Heart left ventricle (tissue), 16 donors: ENCODE measurements at regions not wholly inside any gene's neighbourhood (a gene's known extent, or its start where the extent isn't known, plus 50 kb on each side); places are given as distances from the start of the nearest gene placed in this dataset.

Experiments used
- ATAC-seq, 4 donors: fragments of 200-7000 bp; cut with Tn5 transposase; one replicate each; pipeline ENCODE4 v1.9.1; 2020 to 2022; ENCODE audit warnings: moderate library complexity in 4 of 4, mild to moderate bottlenecking in 3 of 4, moderate number of reproducible peaks in 1 of 4
- DNase-seq, 5 donors: peaks; one replicate each; pipeline ENCODE4 v3.0.0-alpha.2; 2020
- H3K27ac ChIP-seq, 12 donors: fragments of 200-600 bp; sonication (generic) in 4 of 12; one replicate each; pipeline versions ENCODE4 v1.5.0 to v1.8.0; 2016 to 2022; ENCODE audit warnings: mild to moderate bottlenecking in 2 of 12
- H3K27me3 ChIP-seq, 9 donors: fragments of 200-600 bp; sonication (generic) in 2 of 9; one replicate each; pipeline versions ENCODE4 v1.5.1 to v1.8.0; 2016 to 2022; ENCODE audit warnings: mild to moderate bottlenecking in 3 of 9
- H3K36me3 ChIP-seq, 9 donors: fragments of 200-600 bp; sonication (generic) in 2 of 9; one replicate each; pipeline versions ENCODE4 v1.5.0 to v1.8.0; 2018 to 2022; ENCODE audit warnings: mild to moderate bottlenecking in 2 of 9
- H3K4me1 ChIP-seq, 12 donors: fragments of 200-600 bp; sonication (generic) in 4 of 12; one replicate each; pipeline versions ENCODE4 v1.5.0 to v1.8.0; 2016 to 2022; ENCODE audit warnings: mild to moderate bottlenecking in 3 of 12
- H3K4me3 ChIP-seq, 12 donors: fragments of 200-600 bp; sonication (generic) in 4 of 12; one replicate each; pipeline versions ENCODE4 v1.5.0 to v1.8.0; 2017 to 2022; ENCODE audit warnings: mild to moderate bottlenecking in 9 of 12, moderate library complexity in 4 of 12
- H3K9me3 ChIP-seq, 12 donors: fragments of 200-600 bp; sonication (generic) in 4 of 12; one replicate each; pipeline versions ENCODE4 v1.5.0 to v1.8.0; 2016 to 2022; ENCODE audit warnings: mild to moderate bottlenecking in 1 of 12
- POLR2A ChIP-seq, 2 donors: fragments of 450-650 bp; IDR thresholded peaks; one replicate each; pipeline ENCODE4 v1.6.1; 2017; ENCODE audit warnings: antibody characterized with exemption in 2 of 2, mild to moderate bottlenecking in 2 of 2, moderate library complexity in 2 of 2
- WGBS, 4 donors: extraction: QIAGEN DNeasy Blood & Tissue Kit in 2 of 4; methylation state at CpG; one replicate each; pipeline versions ENCODE4 v1.1.5 to v1.1.7; 2013 to 2018; 5-methylcytosine and 5-hydroxymethylcytosine counted together
- intact Hi-C, 10 donors: fragments of 100-400 bp; cut with DNase I; formaldehyde crosslinking; loops; one replicate each; pipeline versions ENCODE4 v1.11.1 to v1.14.2; 2022
- TF ChIP-seq, protein P1 (sequence below), 12 donors: fragments of 200-600 bp; sonication (generic) in 4 of 12; IDR thresholded peaks; one replicate each; pipeline versions ENCODE4 v1.5.0 to v1.8.0; 2018 to 2022; ENCODE audit warnings: antibody characterized with exemption in 12 of 12, mild to moderate bottlenecking in 5 of 12
- donor health status: ischemic (EF 13 %, LVEDD 7.1; RV severe dilation, severe dysfunction).
- donor health status: healthy with polysubstance abuse.
- donor health status: DM: no; HTN: yes; CAD: no.
- donor health status: DM: no; HTN: no; CAD: no.
- donor health status: ischemic (EF 25% LVEDD 6.9; RV normal size, moderate dysfunction).
- donor health status: ischemic (EF 25% LVEDD 5.7; RV mildly dilated, moderate dysfunction).
- donor health status: healthy.
- donor health status: DM: yes; HTN: yes; CAD: no.
- donor health status: ischemic (EF 35%, LVEDD 5.7; RV mildly dilated, moderate dysfunction).
- donor health status: nonischemic (EF 11% LVEDD 7.7; RV severe dilation, severe dysfunction).
- donor health status: DM: yes; HTN: yes; CAD: no.
- donor health status: PGD.
- donor health status: ischemic (EF 29% LVEDD 5.4; RV normal size, mild dysfunction).
- donor health status: nonischemic (EF 23%, LVEDD 6.1; RV moderate dilation, normal function).

DNA sequence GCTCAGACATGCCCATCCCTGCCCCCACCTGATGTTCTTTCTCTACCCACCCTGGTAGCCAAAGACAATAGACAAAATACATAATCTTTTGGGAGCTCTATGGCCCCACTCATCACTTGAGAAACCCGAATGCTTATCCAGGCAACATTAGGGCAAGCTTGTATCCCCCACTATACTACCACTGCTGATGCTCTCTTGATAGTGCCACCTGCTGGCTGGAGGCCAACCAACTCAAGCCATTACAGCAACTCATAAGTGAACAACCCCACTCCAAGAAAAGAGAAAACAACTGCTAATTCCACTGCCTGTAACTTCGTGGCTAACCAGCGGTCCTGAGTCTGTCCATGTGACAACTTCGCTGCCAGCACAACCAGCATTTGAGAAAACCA, 342.5 kb upstream of the TGFBR2 start:
- DNase-seq (no peak), ATAC-seq (no peak)
- Histone ChIP-seq H3K27ac (no peak overlapping the region), H3K36me3 (no peaks in the 10 kb centered on the region), H3K9me3 (peaks cover 0 to 7% (median 0%) of the 10 kb centered on the region in 12 donors), H3K27me3 (no peaks in the 10 kb centered on the region), H3K4me3 (no peak overlapping the region), H3K4me1 (peaks cover 0 to 22% (median 0%) of the 10 kb centered on the region in 12 donors)
- 86 to 100% (median 97%) methylated on average over 4 of the region's 4 CpGs for WGBS, 4 donors
- no peak for TF ChIP-seq POLR2A (IDR thresholded peaks at IDR 0.05)
- TF ChIP-seq, protein P1, sequence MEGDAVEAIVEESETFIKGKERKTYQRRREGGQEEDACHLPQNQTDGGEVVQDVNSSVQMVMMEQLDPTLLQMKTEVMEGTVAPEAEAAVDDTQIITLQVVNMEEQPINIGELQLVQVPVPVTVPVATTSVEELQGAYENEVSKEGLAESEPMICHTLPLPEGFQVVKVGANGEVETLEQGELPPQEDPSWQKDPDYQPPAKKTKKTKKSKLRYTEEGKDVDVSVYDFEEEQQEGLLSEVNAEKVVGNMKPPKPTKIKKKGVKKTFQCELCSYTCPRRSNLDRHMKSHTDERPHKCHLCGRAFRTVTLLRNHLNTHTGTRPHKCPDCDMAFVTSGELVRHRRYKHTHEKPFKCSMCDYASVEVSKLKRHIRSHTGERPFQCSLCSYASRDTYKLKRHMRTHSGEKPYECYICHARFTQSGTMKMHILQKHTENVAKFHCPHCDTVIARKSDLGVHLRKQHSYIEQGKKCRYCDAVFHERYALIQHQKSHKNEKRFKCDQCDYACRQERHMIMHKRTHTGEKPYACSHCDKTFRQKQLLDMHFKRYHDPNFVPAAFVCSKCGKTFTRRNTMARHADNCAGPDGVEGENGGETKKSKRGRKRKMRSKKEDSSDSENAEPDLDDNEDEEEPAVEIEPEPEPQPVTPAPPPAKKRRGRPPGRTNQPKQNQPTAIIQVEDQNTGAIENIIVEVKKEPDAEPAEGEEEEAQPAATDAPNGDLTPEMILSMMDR (IDR thresholded peaks at IDR 0.05), result no peak
- intact Hi-C loops, result no loop called here

DNA sequence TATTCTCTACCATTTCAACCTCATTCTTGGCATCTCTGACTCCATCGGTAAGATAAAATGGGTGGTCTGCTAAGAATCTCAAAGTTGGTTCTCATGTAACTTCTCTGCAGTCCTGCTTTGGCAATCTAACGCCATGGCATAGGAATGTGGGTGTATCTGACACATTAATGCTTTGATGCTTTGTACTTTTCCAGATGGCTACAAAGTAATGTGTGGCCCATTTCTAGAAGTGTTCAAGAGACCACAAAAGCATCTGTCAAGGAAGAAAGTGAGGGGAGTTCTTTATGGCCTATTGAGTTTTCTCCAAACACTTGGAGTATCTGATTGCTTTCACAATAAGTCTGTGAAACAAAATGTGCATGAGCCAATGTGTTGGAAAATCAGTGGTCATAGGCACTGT, 339.9 kb upstream of the TGFBR2 start:
- H3K36me3 ChIP-seq, result no peaks in the 10 kb centered on the region
- DNase-seq (no peak), ATAC-seq (no peak)
- 57 to 92% (median 77%) methylated on average over 2 of the region's 2 CpGs for WGBS, 4 donors
- H3K27ac ChIP-seq, result peak overlapping the region in 1 of 12 donors; percentile 39
- peaks cover 0 to 7% (median 0%) of the 10 kb centered on the region in 12 donors for H3K9me3 ChIP-seq
- H3K4me3 ChIP-seq, result no peak overlapping the region
- H3K27me3 ChIP-seq, result no peaks in the 10 kb centered on the region
- intact Hi-C loops, result no loop called here
- TF ChIP-seq, protein P1 (IDR thresholded peaks at IDR 0.05), result no peak
- TF ChIP-seq POLR2A (IDR thresholded peaks at IDR 0.05), result no peak
- peaks cover 0 to 23% (median 0%) of the 10 kb centered on the region in 12 donors for H3K4me1 ChIP-seq

DNA sequence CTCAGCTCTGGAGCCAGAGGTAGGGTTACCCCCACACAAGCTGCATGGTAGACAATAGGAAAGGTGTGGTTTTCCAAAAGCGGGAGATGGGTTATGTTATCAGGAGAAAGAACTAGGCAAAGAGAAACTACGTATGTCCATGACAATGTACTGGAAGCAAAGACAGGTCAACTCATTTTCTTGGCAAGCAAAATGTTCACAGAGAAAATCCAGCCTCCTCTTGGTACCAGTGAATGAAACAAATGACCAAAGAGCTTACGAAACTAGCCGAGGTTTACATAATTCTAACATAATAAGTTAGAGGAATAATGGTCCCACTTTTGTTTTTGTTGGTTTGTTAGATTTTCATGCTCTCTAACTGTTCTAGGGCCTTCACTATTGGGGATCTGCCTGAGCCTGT, 338.1 kb upstream of the TGFBR2 start:
- TF ChIP-seq, protein P1 (IDR thresholded peaks at IDR 0.05), result no peak
- no peak for TF ChIP-seq POLR2A (IDR thresholded peaks at IDR 0.05)
- intact Hi-C loops, result no loop called here
- Histone ChIP-seq H3K9me3 (peaks cover 0 to 7% (median 0%) of the 10 kb centered on the region in 12 donors), H3K4me3 (no peak overlapping the region), H3K36me3 (no peaks in the 10 kb centered on the region), H3K27ac (peak overlapping the region in 1 of 12 donors; percentile 44), H3K4me1 (peaks cover 0 to 11% (median 0%) of the 10 kb centered on the region in 12 donors), H3K27me3 (no peaks in the 10 kb centered on the region)
- ATAC-seq (no peak), DNase-seq (no peak)
- 68 to 79% (median 70%) methylated on average over 4 of the region's 4 CpGs for WGBS, 4 donors

DNA sequence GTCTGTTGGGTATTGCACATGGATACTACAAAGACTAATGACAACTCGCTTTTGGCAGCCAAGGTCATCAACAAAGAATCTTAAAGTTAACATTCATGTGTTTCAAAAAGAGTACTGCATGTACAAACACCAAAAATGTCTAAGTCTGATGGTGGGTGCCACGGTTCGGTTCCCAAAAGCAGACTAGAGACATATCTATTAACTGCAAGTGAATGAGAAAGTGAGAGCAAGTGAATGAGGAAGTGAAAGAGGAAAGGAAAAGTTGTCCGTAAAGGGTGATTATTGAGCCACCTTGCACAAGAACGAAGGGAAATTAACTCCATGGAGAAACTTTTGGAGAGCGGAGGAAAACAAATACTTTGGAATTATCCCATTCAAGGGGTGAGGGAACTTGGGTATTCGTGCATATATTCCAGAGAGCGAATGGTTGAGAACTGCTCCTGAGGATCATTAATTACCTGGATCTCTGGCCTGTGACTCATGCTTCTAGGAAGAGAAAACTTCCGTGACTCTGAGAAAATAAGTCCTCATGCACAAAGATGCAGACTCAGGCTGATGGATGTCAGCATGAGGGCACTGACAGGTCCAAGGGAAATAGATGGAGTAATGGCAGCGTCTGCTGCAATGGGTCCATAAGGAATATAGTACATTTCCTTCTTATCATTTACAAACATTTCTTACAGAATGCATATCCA, 336.5 kb upstream of the TGFBR2 start:
- 88 to 96% (median 93%) methylated on average over 10 of the region's 10 CpGs for WGBS, 4 donors
- Histone ChIP-seq H3K27ac (no peak overlapping the region), H3K27me3 (no peaks in the 10 kb centered on the region), H3K4me1 (peaks cover 0 to 8% (median 0%) of the 10 kb centered on the region in 12 donors), H3K9me3 (peaks cover 0 to 7% (median 0%) of the 10 kb centered on the region in 12 donors), H3K36me3 (no peaks in the 10 kb centered on the region), H3K4me3 (no peak overlapping the region)
- TF ChIP-seq POLR2A (IDR thresholded peaks at IDR 0.05), result no peak
- TF ChIP-seq, protein P1 (IDR thresholded peaks at IDR 0.05), result no peak
- intact Hi-C loops, result no loop called here
- peak in 1 of 5 donors; percentile 19 for DNase-seq
- ATAC-seq, result no peak
